ENCODE measurements at regions not wholly inside any gene's neighbourhood (a gene's known extent, or its start where the extent isn't known, plus 50 kb on each side); places are given as distances from the start of the nearest gene placed in this dataset.

- H3K27me3 ChIP-seq, result no peaks in the 10 kb centered on the region
- peaks cover 0 to 1% of the 10 kb centered on the region in 2 experiments for H3K4me1 ChIP-seq (ENCODE audit: control insufficient read depth in 1 of 2, insufficient read depth in 1 of 2, low read depth in 1 of 2, low read length in 1 of 2)
- TF ChIP-seq CTCF (IDR thresholded peaks at IDR 0.05), result no peak
- no peaks in the 10 kb centered on the region for H3K36me3 ChIP-seq
- H3K27ac ChIP-seq, result no peak overlapping the region
- no peak overlapping the region for H3K4me3 ChIP-seq (ENCODE audit: low read depth in 1 of 2, low read length in 1 of 2)
- H3K9me3 ChIP-seq, result no peaks in the 10 kb centered on the region
Measured at GRCh38 chr14:83994020-83994419, 1535.9 kb upstream of the FLRT2 start.

GRCh38 chr14:84001023-84001422 lies 1528.9 kb upstream of the FLRT2 start:
- no peak overlapping the region for H3K27ac ChIP-seq
- H3K9me3 ChIP-seq, result no peaks in the 10 kb centered on the region
- TF ChIP-seq CTCF (IDR thresholded peaks at IDR 0.05), result no peak
- H3K4me3 ChIP-seq (ENCODE audit: low read depth in 1 of 2, low read length in 1 of 2), result no peak overlapping the region
- no peaks in the 10 kb centered on the region for H3K27me3 ChIP-seq
- H3K36me3 ChIP-seq, result no peaks in the 10 kb centered on the region
- no peaks in the 10 kb centered on the region for H3K4me1 ChIP-seq (ENCODE audit: control insufficient read depth in 1 of 2, insufficient read depth in 1 of 2, low read depth in 1 of 2, low read length in 1 of 2)

GRCh38 chr14:84003346-84003745 lies 1526.6 kb upstream of the FLRT2 start:
- Histone ChIP-seq H3K9me3 (no peaks in the 10 kb centered on the region), H3K4me1 (ENCODE audit: control insufficient read depth in 1 of 2, insufficient read depth in 1 of 2, low read depth in 1 of 2, low read length in 1 of 2) (no peaks in the 10 kb centered on the region), H3K36me3 (no peaks in the 10 kb centered on the region), H3K4me3 (ENCODE audit: low read depth in 1 of 2, low read length in 1 of 2) (no peak overlapping the region), H3K27ac (no peak overlapping the region), H3K27me3 (no peaks in the 10 kb centered on the region)
- TF ChIP-seq CTCF (IDR thresholded peaks at IDR 0.05), result no peak

GRCh38 chr14:84006643-84007155 lies 1523.2 kb upstream of the FLRT2 start:
- Histone ChIP-seq H3K36me3 (no peaks in the 10 kb centered on the region), H3K27me3 (no peaks in the 10 kb centered on the region), H3K4me1 (ENCODE audit: control insufficient read depth in 1 of 2, insufficient read depth in 1 of 2, low read depth in 1 of 2, low read length in 1 of 2) (no peaks in the 10 kb centered on the region), H3K9me3 (no peaks in the 10 kb centered on the region), H3K27ac (no peak overlapping the region), H3K4me3 (ENCODE audit: low read depth in 1 of 2, low read length in 1 of 2) (no peak overlapping the region)
- no peak for TF ChIP-seq CTCF (IDR thresholded peaks at IDR 0.05)

GRCh38 chr14:84013424-84013823 lies 1516.5 kb upstream of the FLRT2 start:
- Histone ChIP-seq H3K4me1 (ENCODE audit: control insufficient read depth in 1 of 2, insufficient read depth in 1 of 2, low read depth in 1 of 2, low read length in 1 of 2) (no peaks in the 10 kb centered on the region), H3K36me3 (no peaks in the 10 kb centered on the region), H3K27ac (no peak overlapping the region), H3K4me3 (ENCODE audit: low read depth in 1 of 2, low read length in 1 of 2) (no peak overlapping the region), H3K27me3 (no peaks in the 10 kb centered on the region), H3K9me3 (no peaks in the 10 kb centered on the region)
- no peak for TF ChIP-seq CTCF (IDR thresholded peaks at IDR 0.05)

- H3K9me3 ChIP-seq, result no peaks in the 10 kb centered on the region
- H3K4me1 ChIP-seq (ENCODE audit: control insufficient read depth in 1 of 2, insufficient read depth in 1 of 2, low read depth in 1 of 2, low read length in 1 of 2), result no peaks in the 10 kb centered on the region
- H3K27me3 ChIP-seq, result no peaks in the 10 kb centered on the region
- no peak for TF ChIP-seq CTCF (IDR thresholded peaks at IDR 0.05)
- H3K36me3 ChIP-seq, result no peaks in the 10 kb centered on the region
- H3K27ac ChIP-seq, result no peak overlapping the region
- no peak overlapping the region for H3K4me3 ChIP-seq (ENCODE audit: low read depth in 1 of 2, low read length in 1 of 2)
Measured at GRCh38 chr14:84017495-84017894, 1512.4 kb upstream of the FLRT2 start.
